Muscle layer of colon (tissue), 2 donors: ENCODE measurements at regions not wholly inside any gene's neighbourhood (a gene's known extent, or its start where the extent isn't known, plus 50 kb on each side); places are given as distances from the start of the nearest gene placed in this dataset.

Experiments
- H3K27ac ChIP-seq: one replicate; pipeline ENCODE4 v1.7.0; 2013; ENCODE audit warnings: low read depth, mild to moderate bottlenecking, low read length, moderate library complexity
- H3K27me3 ChIP-seq, 2 donors: one replicate each; pipeline ENCODE4 v1.7.0; 2013; ENCODE audit warnings: low read length in 2 of 2, mild to moderate bottlenecking in 2 of 2; ENCODE audit not compliant: insufficient read depth in 2 of 2, control insufficient read depth in 1 of 2
- H3K36me3 ChIP-seq: one replicate; pipeline ENCODE4 v1.7.0; 2013; ENCODE audit warnings: mild to moderate bottlenecking, low read length; ENCODE audit not compliant: insufficient read depth
- H3K4me1 ChIP-seq: one replicate; pipeline ENCODE4 v1.7.0; 2013; ENCODE audit warnings: mild to moderate bottlenecking, low read length; ENCODE audit not compliant: insufficient read depth
- H3K4me3 ChIP-seq, 2 donors: one replicate each; pipeline ENCODE4 v1.7.0; 2013; ENCODE audit warnings: low read length in 2 of 2, low read depth in 1 of 2, mild to moderate bottlenecking in 1 of 2, moderate library complexity in 1 of 2
- H3K9ac ChIP-seq: one replicate; pipeline ENCODE4 v1.7.0; 2013; ENCODE audit warnings: low read length
- H3K9me3 ChIP-seq: one replicate; pipeline ENCODE4 v1.7.0; 2013; ENCODE audit warnings: mild to moderate bottlenecking, low read length
- donor health status: abdominal sarcoma.
- donor health status: Adenocarcinoma of cecum.

- H3K36me3 ChIP-seq, result no peaks in the 10 kb centered on the region
- no peaks in the 10 kb centered on the region for H3K27me3 ChIP-seq
- no peak overlapping the region for H3K4me3 ChIP-seq
- H3K4me1 ChIP-seq, result peaks cover 10% of the 10 kb centered on the region
- no peak overlapping the region for H3K9ac ChIP-seq
- H3K27ac ChIP-seq, result no peak overlapping the region
- no peaks in the 10 kb centered on the region for H3K9me3 ChIP-seq
These were observed 62.0 kb upstream of the ASAP2 start for GRCh38 chr2:9144617-9145016.

- H3K9me3 ChIP-seq, result no peaks in the 10 kb centered on the region
- no peak overlapping the region for H3K27ac ChIP-seq
- H3K4me1 ChIP-seq, result peaks cover 10% of the 10 kb centered on the region
- H3K27me3 ChIP-seq, result no peaks in the 10 kb centered on the region
- H3K36me3 ChIP-seq, result no peaks in the 10 kb centered on the region
- H3K9ac ChIP-seq, result no peak overlapping the region
- H3K4me3 ChIP-seq, result no peak overlapping the region
These were observed 62.6 kb upstream of the ASAP2 start for GRCh38 chr2:9144046-9144445.

GRCh38 chr2:9143264-9143815 is 63.3 kb upstream of the ASAP2 start:
- Histone ChIP-seq H3K36me3 (no peaks in the 10 kb centered on the region), H3K4me3 (peak overlapping the region; percentile 22 to 53), H3K9me3 (no peaks in the 10 kb centered on the region)

GRCh38 chr2:9142551-9143263 is 63.9 kb upstream of the ASAP2 start:
- H3K9me3 ChIP-seq, result no peaks in the 10 kb centered on the region
- no peaks in the 10 kb centered on the region for H3K27me3 ChIP-seq
- H3K4me3 ChIP-seq, result peak overlapping the region; percentile 22 to 53
- peak overlapping the region; percentile 36 for H3K27ac ChIP-seq
- peaks cover 10% of the 10 kb centered on the region for H3K4me1 ChIP-seq
- H3K9ac ChIP-seq, result peak overlapping the region; percentile 24
- no peaks in the 10 kb centered on the region for H3K36me3 ChIP-seq

More at GRCh38 chr2:9143264-9143815, 63.3 kb upstream of the ASAP2 start:
- peaks cover 10% of the 10 kb centered on the region for H3K4me1 ChIP-seq
- peak overlapping the region; percentile 24 for H3K9ac ChIP-seq
- H3K27ac ChIP-seq, result peak overlapping the region; percentile 36
- H3K27me3 ChIP-seq, result no peaks in the 10 kb centered on the region

GRCh38 chr2:9141706-9142460 is 64.7 kb upstream of the ASAP2 start:
- no peaks in the 10 kb centered on the region for H3K36me3 ChIP-seq
- no peak overlapping the region for H3K27ac ChIP-seq
- H3K27me3 ChIP-seq, result no peaks in the 10 kb centered on the region
- no peak overlapping the region for H3K9ac ChIP-seq
- H3K9me3 ChIP-seq, result no peaks in the 10 kb centered on the region
- no peak overlapping the region for H3K4me3 ChIP-seq
- peaks cover 10% of the 10 kb centered on the region for H3K4me1 ChIP-seq

- no peak overlapping the region for H3K27ac ChIP-seq
- peaks cover 10% of the 10 kb centered on the region for H3K4me1 ChIP-seq
- H3K36me3 ChIP-seq, result no peaks in the 10 kb centered on the region
- no peak overlapping the region for H3K9ac ChIP-seq
- H3K27me3 ChIP-seq, result no peaks in the 10 kb centered on the region
- H3K9me3 ChIP-seq, result no peaks in the 10 kb centered on the region
- no peak overlapping the region for H3K4me3 ChIP-seq
These were observed 65.4 kb upstream of the ASAP2 start for GRCh38 chr2:9141091-9141667.

- no peak overlapping the region for H3K9ac ChIP-seq
- no peak overlapping the region for H3K27ac ChIP-seq
- H3K9me3 ChIP-seq, result no peaks in the 10 kb centered on the region
- H3K4me3 ChIP-seq, result no peak overlapping the region
- no peaks in the 10 kb centered on the region for H3K27me3 ChIP-seq
- H3K36me3 ChIP-seq, result no peaks in the 10 kb centered on the region
- peaks cover 10% of the 10 kb centered on the region for H3K4me1 ChIP-seq
These were observed 66.0 kb upstream of the ASAP2 start for GRCh38 chr2:9140645-9141044.

GRCh38 chr2:9139491-9140443 is 66.8 kb upstream of the ASAP2 start:
- Histone ChIP-seq H3K4me1 (peaks cover 7% of the 10 kb centered on the region), H3K27me3 (no peaks in the 10 kb centered on the region), H3K9me3 (no peaks in the 10 kb centered on the region), H3K27ac (no peak overlapping the region), H3K4me3 (no peak overlapping the region), H3K9ac (no peak overlapping the region), H3K36me3 (no peaks in the 10 kb centered on the region)

- Histone ChIP-seq H3K9ac (no peak overlapping the region), H3K4me1 (no peaks in the 10 kb centered on the region), H3K27ac (no peak overlapping the region), H3K9me3 (no peaks in the 10 kb centered on the region), H3K27me3 (no peaks in the 10 kb centered on the region), H3K4me3 (no peak overlapping the region), H3K36me3 (no peaks in the 10 kb centered on the region)
These were observed 69.0 kb upstream of the ASAP2 start for GRCh38 chr2:9137379-9138150.

- no peaks in the 10 kb centered on the region for H3K27me3 ChIP-seq
- H3K27ac ChIP-seq, result no peak overlapping the region
- no peak overlapping the region for H3K4me3 ChIP-seq
- no peaks in the 10 kb centered on the region for H3K36me3 ChIP-seq
- no peak overlapping the region for H3K9ac ChIP-seq
- H3K9me3 ChIP-seq, result no peaks in the 10 kb centered on the region
- H3K4me1 ChIP-seq, result no peaks in the 10 kb centered on the region
These were observed 70.6 kb upstream of the ASAP2 start for GRCh38 chr2:9135822-9136558.
